Right lobe of liver (tissue), 6 donors: ENCODE measurements at regions not wholly inside any gene's neighbourhood (a gene's known extent, or its start where the extent isn't known, plus 50 kb on each side); places are given as distances from the start of the nearest gene placed in this dataset.
"Not testable (repeated sequence)": the region's sequence is repeated elsewhere in the genome, so short reads cannot be mapped to it uniquely, and the experiment has no call there.

ENCODE experiments used
- ATAC-seq, 4 donors: fragments of 200-7000 bp; cut with Tn5 transposase; one replicate each; pipeline ENCODE4 v1.9.1; 2020; ENCODE audit warnings: mild to moderate bottlenecking in 4 of 4, moderate library complexity in 4 of 4
- DNase-seq, 3 donors: peaks; one replicate each; pipeline ENCODE4 v3.0.0-alpha.2; 2020
- H3K27ac ChIP-seq, 3 donors: fragments of 200-600 bp; one replicate each; pipeline ENCODE4 v1.8.0; 2022
- H3K27me3 ChIP-seq, 2 donors: fragments of 200-600 bp; one replicate each; pipeline ENCODE4 v1.8.0; 2022
- H3K36me3 ChIP-seq, 4 donors: fragments of 200-600 bp; sonication (generic) in 1 of 4; one replicate each; pipeline versions ENCODE4 v1.5.1 to v1.8.0; 2017 to 2022; ENCODE audit warnings: control low read depth in 1 of 4
- H3K4me1 ChIP-seq, 4 donors: fragments of 200-600 bp; sonication (generic) in 1 of 4; one replicate each; pipeline versions ENCODE4 v1.5.1 to v1.8.0; 2017 to 2022; ENCODE audit warnings: control low read depth in 1 of 4
- H3K4me3 ChIP-seq, 3 donors: fragments of 200-600 bp; one replicate each; pipeline ENCODE4 v1.8.0; 2022
- H3K9me3 ChIP-seq, 4 donors: fragments of 200-600 bp; sonication (generic) in 1 of 4; one replicate each; pipeline versions ENCODE4 v1.5.1 to v1.8.0; 2017 to 2022; ENCODE audit warnings: control low read depth in 1 of 4
- POLR2A ChIP-seq: fragments of 450-650 bp; IDR thresholded peaks from one replicate; pipeline ENCODE4 v1.6.1; 2017; ENCODE audit warnings: antibody characterized with exemption, mild to moderate bottlenecking
- WGBS: methylation state at CpG from one replicate; pipeline ENCODE4 v1.1.6; 2018; ENCODE audit warnings: low coverage, low lambda C conversion rate; ENCODE audit not compliant: insufficient coverage; ENCODE audit errors: missing lambda C conversion rate; 5-methylcytosine and 5-hydroxymethylcytosine counted together
- intact Hi-C, 2 donors: fragments of 100-400 bp; cut with DNase I; formaldehyde crosslinking; loops; one replicate each; pipeline versions ENCODE4 v1.11.2 to v1.14.1; 2022
- TF ChIP-seq, protein P1 (sequence below), 4 donors: fragments of 200-600 bp in 3 of 4; fragments of 450-650 bp in 1 of 4; IDR thresholded peaks; one replicate each; pipeline versions ENCODE4 v1.5.1 to v1.8.0; 2016 to 2022; ENCODE audit warnings: antibody characterized with exemption in 4 of 4, mild to moderate bottlenecking in 2 of 4
- donor health status: DM: no; HTN: yes; CAD: no.
- donor health status: DM: no; HTN: no; CAD: no.
- donor health status: DM: no; HTN: no; CAD: no.
- donor health status: DM: no; HTN: yes; CAD: no.
- donor health status: DM: no; HTN: yes; CAD: no.

DNA sequence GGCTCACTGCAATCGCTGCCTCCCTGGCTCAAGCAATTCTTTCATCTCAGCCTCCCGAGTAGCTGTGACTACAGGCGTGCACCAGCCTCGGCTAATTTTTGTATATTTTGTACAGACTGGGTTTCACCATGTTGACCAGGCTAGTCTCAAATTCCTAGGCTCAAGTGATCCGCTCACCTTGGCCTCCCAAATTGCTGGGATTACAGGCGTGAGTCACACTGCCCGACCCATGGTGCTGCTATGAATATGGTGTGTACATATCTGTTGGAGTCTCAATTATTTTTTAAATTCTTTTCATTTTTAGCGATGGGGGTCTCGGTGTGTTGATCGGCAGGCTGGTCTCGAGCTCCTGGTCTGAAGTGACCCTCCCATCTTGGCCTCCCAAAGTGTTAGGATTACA, 78.0 kb upstream of the PRKX start:
- intact Hi-C loops: no loop called here
- no peaks in the 10 kb centered on the region for H3K4me1 ChIP-seq
- H3K36me3 ChIP-seq: no peaks in the 10 kb centered on the region
- 74% methylated on average over 6 of the region's 11 CpGs for WGBS
- H3K4me3 ChIP-seq: no peak overlapping the region
- no peaks in the 10 kb centered on the region for H3K27me3 ChIP-seq
- no peak overlapping the region for H3K27ac ChIP-seq
- H3K9me3 ChIP-seq: no peaks in the 10 kb centered on the region
- ATAC-seq: no peak
- no peak for DNase-seq
- TF ChIP-seq, protein P1, sequence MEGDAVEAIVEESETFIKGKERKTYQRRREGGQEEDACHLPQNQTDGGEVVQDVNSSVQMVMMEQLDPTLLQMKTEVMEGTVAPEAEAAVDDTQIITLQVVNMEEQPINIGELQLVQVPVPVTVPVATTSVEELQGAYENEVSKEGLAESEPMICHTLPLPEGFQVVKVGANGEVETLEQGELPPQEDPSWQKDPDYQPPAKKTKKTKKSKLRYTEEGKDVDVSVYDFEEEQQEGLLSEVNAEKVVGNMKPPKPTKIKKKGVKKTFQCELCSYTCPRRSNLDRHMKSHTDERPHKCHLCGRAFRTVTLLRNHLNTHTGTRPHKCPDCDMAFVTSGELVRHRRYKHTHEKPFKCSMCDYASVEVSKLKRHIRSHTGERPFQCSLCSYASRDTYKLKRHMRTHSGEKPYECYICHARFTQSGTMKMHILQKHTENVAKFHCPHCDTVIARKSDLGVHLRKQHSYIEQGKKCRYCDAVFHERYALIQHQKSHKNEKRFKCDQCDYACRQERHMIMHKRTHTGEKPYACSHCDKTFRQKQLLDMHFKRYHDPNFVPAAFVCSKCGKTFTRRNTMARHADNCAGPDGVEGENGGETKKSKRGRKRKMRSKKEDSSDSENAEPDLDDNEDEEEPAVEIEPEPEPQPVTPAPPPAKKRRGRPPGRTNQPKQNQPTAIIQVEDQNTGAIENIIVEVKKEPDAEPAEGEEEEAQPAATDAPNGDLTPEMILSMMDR (IDR thresholded peaks at IDR 0.05): no peak
- TF ChIP-seq POLR2A: no peak

DNA sequence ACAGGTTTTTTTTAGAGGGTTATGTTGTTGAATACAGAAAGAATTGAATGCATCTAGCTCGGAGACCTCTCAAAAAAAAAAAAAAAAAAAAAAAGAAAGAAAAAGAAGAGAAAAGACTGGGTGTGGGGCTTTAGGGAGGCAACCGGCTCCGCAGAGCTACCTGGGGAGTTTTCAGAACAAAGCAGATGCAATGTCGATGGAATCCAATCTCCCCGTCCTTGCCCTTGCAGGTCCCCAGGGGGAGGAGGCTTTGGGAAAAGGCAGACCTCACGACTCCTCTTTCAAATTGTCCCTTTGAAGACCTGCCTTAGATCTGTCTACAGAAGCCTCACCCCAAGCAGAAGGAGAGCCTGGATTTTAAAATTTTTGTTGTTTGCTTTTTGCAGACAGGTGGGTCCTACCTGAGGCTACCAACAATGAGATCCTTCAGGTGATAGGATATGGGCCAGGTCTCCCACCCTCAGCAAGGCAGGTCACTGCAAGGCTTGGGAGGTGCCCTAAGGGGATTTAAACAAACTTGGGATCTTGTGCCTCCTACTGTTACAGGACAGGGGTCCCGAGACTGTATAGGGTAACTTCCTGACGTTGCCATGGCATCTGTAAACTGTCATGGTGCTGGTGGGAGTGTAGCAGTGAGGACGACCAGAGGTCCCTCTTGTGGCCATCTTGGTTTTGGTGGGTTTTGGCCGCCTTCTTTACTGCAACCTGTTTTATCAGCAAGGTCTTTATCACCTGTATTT, 75.2 kb upstream of the PRKX start:
- Histone ChIP-seq H3K4me3 (no peak overlapping the region), H3K9me3 (no peaks in the 10 kb centered on the region), H3K27me3 (no peaks in the 10 kb centered on the region), H3K4me1 (no peaks in the 10 kb centered on the region), H3K36me3 (no peaks in the 10 kb centered on the region), H3K27ac (no peak overlapping the region)
- DNase-seq (no peak), ATAC-seq (no peak)
- intact Hi-C loops: no loop called here
- TF ChIP-seq, protein P1 (IDR thresholded peaks at IDR 0.05): no peak
- no peak for TF ChIP-seq POLR2A
- 22% methylated on average over 8 of the region's 10 CpGs for WGBS

DNA sequence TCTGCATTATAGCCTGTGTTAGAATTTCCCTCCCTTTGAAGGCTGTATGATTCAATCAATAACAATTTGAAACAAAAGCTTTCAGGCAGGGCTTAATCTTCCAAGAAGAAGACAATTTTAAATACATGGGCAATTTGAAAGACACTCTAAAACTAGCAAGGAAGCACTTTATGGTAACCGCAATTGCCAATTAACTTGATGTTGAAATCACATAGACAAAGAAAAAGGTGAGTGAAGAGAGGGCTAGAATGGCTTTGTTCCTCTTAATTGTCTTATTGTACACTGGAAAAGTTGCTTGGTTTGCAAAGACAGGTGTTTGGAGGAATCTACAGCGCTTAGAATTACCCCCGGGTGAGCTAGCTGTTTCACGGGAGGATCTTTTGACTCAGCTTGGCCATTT, 74.4 kb upstream of the PRKX start:
- intact Hi-C loops: no loop called here
- Histone ChIP-seq H3K9me3 (no peaks in the 10 kb centered on the region), H3K4me3 (no peak overlapping the region), H3K4me1 (no peaks in the 10 kb centered on the region), H3K27me3 (no peaks in the 10 kb centered on the region), H3K36me3 (no peaks in the 10 kb centered on the region), H3K27ac (no peak overlapping the region)
- TF ChIP-seq, protein P1 (IDR thresholded peaks at IDR 0.05): no peak
- no peak for TF ChIP-seq POLR2A
- ATAC-seq: no peak
- no peak for DNase-seq
- WGBS: 52% methylated on average over 4 of the region's 4 CpGs

DNA sequence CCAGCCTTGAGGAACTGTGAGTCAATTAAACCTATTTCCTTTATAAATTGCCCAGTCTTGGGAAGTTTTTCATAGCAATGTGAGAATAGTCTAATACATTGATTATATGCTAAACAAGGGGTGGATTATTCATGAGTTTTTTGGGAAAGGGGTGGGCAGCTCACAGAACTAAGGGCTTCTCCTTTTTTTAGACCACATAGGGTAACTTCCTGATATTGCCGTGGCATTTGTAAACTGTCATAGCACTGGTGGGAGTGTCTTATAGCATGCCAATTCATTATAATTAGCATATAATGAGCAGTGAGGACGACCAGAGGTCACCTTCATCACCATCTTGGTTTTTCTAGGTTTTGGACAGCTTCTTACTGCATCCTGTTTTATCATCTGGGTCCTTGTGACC, 72.4 kb upstream of the PRKX start:
- H3K27ac ChIP-seq, H3K4me3 ChIP-seq, H3K4me1 ChIP-seq, intact Hi-C loops, ATAC-seq, H3K36me3 ChIP-seq, H3K27me3 ChIP-seq, H3K9me3 ChIP-seq, DNase-seq: not testable (repeated sequence)
- 0% methylated on average over 2 of the region's 2 CpGs for WGBS

DNA sequence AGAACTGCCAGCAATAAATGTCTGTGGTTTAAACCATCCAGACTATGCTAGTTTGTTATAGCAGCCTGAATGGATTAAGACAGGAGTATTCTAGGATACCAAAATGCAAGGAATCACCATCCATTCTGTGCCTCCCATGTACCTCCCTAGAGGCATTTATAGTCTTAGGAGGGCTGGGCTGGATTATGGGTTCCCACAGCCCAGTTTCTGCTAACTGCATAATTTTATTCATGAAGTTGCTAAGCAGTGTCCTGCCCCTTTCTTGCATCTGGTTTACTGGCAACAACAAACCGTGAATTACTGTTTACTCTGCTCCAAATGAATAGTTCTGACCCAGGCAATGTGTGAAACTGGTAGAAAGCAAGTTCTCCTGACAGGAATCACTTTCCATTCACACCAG, 67.1 kb upstream of the PRKX start:
- no peaks in the 10 kb centered on the region for H3K27me3 ChIP-seq
- no peaks in the 10 kb centered on the region for H3K36me3 ChIP-seq
- intact Hi-C loops: no loop called here
- H3K27ac ChIP-seq: no peak overlapping the region
- TF ChIP-seq, protein P1 (IDR thresholded peaks at IDR 0.05): no peak
- TF ChIP-seq POLR2A: no peak
- DNase-seq (no peak), ATAC-seq (no peak)
- no peaks in the 10 kb centered on the region for H3K4me1 ChIP-seq
- WGBS: 10% methylated on average over 1 of the region's 1 CpG
- no peaks in the 10 kb centered on the region for H3K9me3 ChIP-seq
- no peak overlapping the region for H3K4me3 ChIP-seq
